ENCODE measurements at regions not wholly inside any gene's neighbourhood (a gene's known extent, or its start where the extent isn't known, plus 50 kb on each side); places are given as distances from the start of the nearest gene placed in this dataset.

DNA sequence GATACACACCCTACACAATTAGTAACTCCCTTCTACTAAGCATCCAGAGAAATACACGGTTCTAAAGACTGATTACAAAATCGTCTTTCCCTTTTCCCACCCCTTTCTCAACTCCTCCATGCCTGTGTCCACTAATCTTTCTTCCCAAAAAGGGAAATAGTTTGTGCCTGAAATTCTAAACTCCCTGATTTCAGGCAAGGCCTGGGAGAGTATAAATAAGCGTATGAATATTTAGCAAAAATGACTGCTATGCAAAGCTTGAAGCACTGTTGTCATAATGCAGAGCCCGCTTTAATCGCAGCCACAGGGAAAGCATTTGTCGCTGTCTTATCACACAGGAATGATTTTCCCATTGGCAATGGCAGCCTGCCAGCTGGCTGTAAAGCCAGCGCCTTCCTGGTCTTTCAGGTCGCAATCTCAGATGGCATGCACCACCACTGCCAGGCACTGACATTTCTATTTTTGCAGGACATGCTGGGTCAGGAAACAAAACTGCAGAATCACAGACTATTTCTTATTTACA lies 142.9 kb upstream of the PCGF5 start:
- TF ChIP-seq, protein P1, sequence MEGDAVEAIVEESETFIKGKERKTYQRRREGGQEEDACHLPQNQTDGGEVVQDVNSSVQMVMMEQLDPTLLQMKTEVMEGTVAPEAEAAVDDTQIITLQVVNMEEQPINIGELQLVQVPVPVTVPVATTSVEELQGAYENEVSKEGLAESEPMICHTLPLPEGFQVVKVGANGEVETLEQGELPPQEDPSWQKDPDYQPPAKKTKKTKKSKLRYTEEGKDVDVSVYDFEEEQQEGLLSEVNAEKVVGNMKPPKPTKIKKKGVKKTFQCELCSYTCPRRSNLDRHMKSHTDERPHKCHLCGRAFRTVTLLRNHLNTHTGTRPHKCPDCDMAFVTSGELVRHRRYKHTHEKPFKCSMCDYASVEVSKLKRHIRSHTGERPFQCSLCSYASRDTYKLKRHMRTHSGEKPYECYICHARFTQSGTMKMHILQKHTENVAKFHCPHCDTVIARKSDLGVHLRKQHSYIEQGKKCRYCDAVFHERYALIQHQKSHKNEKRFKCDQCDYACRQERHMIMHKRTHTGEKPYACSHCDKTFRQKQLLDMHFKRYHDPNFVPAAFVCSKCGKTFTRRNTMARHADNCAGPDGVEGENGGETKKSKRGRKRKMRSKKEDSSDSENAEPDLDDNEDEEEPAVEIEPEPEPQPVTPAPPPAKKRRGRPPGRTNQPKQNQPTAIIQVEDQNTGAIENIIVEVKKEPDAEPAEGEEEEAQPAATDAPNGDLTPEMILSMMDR (IDR thresholded peaks at IDR 0.05; ENCODE audit: insufficient read depth, low read depth, low read length) = no peak
- Histone ChIP-seq H3K27me3 (ENCODE audit: control insufficient read depth, insufficient read depth, low read length) (peaks cover 5% of the 10 kb centered on the region), H3K4me3 (ENCODE audit: low read depth, low read length) (no peak overlapping the region), H3K36me3 (ENCODE audit: control insufficient read depth, insufficient read depth, low read length) (no peaks in the 10 kb centered on the region)
- no peak for DNase-seq (ENCODE audit: low read depth)
- POLR2A ChIA-PET = no interaction called here
- CTCF ChIA-PET = interaction anchor here (1.4 kb wide), 1 partner anchor 13 kb away, joined by 4 read pairs; no protein-coding TSS in a partner anchor

DNA sequence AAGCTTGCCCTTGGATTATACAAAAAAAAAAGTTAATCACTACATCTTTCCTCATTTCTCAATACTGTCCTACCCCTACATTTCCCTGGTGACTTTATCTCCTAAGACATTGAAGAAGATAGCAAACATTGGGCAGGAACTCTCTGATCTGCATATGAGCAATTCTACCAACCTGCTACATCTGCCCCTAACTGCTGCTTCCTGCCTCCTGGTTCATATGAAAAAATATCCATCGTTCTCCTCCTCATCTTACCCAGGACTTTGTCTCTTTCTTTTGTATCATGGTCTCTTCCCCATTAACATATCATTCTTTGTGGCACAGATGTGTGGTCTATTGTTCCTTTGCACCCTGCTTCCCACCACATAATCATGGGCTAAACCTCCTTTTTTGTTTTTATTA lies 139.7 kb upstream of the PCGF5 start:
- Histone ChIP-seq H3K27me3 (ENCODE audit: control insufficient read depth, insufficient read depth, low read length) (peaks cover 3% of the 10 kb centered on the region), H3K36me3 (ENCODE audit: control insufficient read depth, insufficient read depth, low read length) (no peaks in the 10 kb centered on the region), H3K4me3 (ENCODE audit: low read depth, low read length) (no peak overlapping the region)
- ChIA-PET CTCF (no interaction called here), POLR2A (no interaction called here)
- DNase-seq (ENCODE audit: low read depth) = no peak
- TF ChIP-seq, protein P1 (IDR thresholded peaks at IDR 0.05; ENCODE audit: insufficient read depth, low read depth, low read length) = no peak

DNA sequence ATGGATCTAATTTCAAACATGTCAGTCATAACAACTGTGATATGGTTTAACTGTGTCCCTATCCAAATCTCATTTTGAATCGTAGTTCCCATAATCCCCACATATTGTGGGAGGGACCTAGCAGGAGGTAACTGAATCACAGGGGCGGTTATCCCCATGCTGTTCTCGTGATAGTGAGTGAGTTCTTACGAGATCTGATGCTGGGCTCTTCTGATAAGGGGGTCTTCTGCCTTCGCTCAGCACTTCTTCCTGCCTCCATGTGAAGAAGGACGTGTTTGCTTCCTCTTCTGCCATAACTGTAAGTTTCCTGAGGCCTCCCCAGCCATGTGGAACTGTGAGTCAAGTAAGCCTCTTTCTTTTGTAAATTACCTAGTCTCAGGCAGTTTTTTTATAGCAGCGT lies 138.0 kb upstream of the PCGF5 start:
- Histone ChIP-seq H3K36me3 (ENCODE audit: control insufficient read depth, insufficient read depth, low read length) (no peaks in the 10 kb centered on the region), H3K27me3 (ENCODE audit: control insufficient read depth, insufficient read depth, low read length) (peaks cover 3% of the 10 kb centered on the region), H3K4me3 (ENCODE audit: low read depth, low read length) (no peak overlapping the region)
- DNase-seq (ENCODE audit: low read depth) = no peak
- ChIA-PET CTCF (interaction anchor here (1.1 kb wide), 1 partner anchor 169 kb away, joined by 4 read pairs; no protein-coding TSS in a partner anchor), POLR2A (no interaction called here)
- TF ChIP-seq, protein P1 (IDR thresholded peaks at IDR 0.05; ENCODE audit: insufficient read depth, low read depth, low read length) = no peak

DNA sequence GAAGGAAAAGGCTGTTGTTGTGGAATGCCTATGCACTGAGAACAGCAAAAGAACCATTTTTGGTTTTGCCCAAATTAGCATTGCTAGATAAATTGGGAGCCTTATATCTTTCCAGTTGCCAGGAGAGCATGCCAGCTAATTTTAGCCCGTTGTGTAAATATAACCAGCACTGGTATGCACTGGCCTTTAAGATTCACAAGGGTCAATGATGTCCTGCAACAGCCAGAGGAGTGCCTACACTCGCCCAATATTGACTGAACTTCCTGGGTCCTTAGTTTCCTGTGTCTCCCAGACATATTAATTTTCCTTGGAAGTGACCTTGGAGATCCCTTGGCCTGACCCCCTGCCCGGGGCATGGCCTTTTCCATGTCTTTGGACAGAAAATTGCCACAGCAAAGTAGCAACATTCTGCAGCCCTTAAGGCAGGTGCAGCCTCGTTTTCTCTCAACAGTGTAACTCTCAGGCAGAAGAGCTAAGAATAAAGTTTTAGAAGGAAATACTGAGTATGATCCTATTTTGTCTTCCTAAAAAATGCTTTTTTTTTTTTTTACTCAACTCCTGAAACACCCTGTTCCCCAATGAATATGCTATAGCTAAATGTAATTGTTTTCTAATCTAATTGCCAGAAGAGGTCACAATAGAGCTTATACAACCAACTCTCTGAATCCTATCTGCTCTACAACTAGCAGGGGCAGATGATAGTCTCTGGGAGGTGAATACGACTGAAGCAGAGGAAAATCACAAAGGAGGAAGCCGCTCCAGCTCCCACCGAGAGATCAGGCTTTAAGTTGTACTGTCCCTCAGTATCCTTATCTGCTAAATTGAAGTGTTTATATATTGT lies 131.9 kb upstream of the PCGF5 start:
- no peaks in the 10 kb centered on the region; the same call in none of the 2 replicates for H3K27me3 ChIP-seq (ENCODE audit: control insufficient read depth, insufficient read depth, low read length)
- CTCF ChIA-PET = interaction anchor here (0.6 to 1.7 kb wide), 9 partner anchors 45 to 209 kb away, joined by 3 to 18 read pairs (median 4); no protein-coding TSS in a partner anchor
- TF ChIP-seq, protein P1 (IDR thresholded peaks at IDR 0.05; ENCODE audit: insufficient read depth, low read depth, low read length) = peak; percentile 29; the same call in 1 of the 2 replicates
- POLR2A ChIA-PET = no interaction called here
- no peak for DNase-seq (ENCODE audit: low read depth)
- no peaks in the 10 kb centered on the region for H3K36me3 ChIP-seq (ENCODE audit: control insufficient read depth, insufficient read depth, low read length)
- H3K4me3 ChIP-seq (ENCODE audit: low read depth, low read length) = no peak overlapping the region

DNA sequence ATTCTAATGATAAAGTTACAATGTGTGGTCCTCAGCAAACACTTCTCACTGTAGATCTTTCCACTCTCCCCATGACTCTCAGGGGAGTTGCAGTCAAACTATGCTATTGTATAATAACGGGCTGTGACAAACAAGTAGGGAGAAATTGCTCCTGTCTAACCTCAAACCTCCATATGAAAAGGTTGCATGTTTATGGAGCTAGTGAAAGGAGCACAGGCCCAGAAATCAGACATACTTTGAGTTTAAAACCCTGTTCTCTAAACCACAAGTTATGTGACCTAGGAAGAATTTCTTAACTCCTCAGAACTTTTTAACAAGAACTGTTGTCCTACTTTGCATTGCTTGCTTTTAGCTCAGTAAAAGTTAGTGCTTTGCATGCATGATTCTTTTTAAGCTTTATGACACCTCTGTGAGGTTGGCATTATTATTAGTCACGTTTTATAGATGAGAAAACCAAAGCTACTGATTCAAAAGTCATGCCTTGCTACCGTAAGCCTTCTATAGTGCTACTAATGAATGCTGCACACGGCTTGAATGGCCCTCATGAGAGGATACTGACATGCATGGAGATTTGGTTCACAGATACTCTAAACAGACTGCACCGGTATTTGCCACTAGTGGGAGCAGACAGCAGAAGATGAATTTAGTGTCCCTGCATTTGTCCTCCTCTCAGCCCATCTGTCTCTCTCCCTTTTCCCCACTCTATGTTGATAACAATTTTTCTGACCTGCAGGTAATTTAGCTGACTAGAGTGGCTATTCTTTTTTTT lies 129.5 kb upstream of the PCGF5 start:
- Histone ChIP-seq H3K4me3 (ENCODE audit: low read depth, low read length) (no peak overlapping the region), H3K27me3 (ENCODE audit: control insufficient read depth, insufficient read depth, low read length) (no peaks in the 10 kb centered on the region; the same call in none of the 2 replicates), H3K36me3 (ENCODE audit: control insufficient read depth, insufficient read depth, low read length) (no peaks in the 10 kb centered on the region)
- POLR2A ChIA-PET = interaction anchor here (0.6 kb wide), 1 partner anchor 181 kb away, joined by 3 read pairs; no protein-coding TSS in a partner anchor
- TF ChIP-seq, protein P1 (IDR thresholded peaks at IDR 0.05; ENCODE audit: insufficient read depth, low read depth, low read length) = peak; percentile 40; the same call in 1 of the 2 replicates
- CTCF ChIA-PET = interaction anchor here (1.1 to 4.5 kb wide), 4 partner anchors 9 to 161 kb away, joined by 3 to 24 read pairs (median 4); no protein-coding TSS in a partner anchor
- DNase-seq (ENCODE audit: low read depth) = no peak

Measured in BJ (cell line).